Astrocyte (in vitro differentiated cells and primary cell): ENCODE measurements at regions not wholly inside any gene's neighbourhood (a gene's known extent, or its start where the extent isn't known, plus 50 kb on each side); places are given as distances from the start of the nearest gene placed in this dataset.

Experiments
- DNase-seq: peaks from one replicate; pipeline ENCODE4 v3.0.0-alpha.2; 2010; ENCODE audit warnings: low read depth
- FAIRE-seq: peaks from 2 replicates; lab custom pipeline; 2011; peaks lifted over from hg19 to GRCh38; lab: Jason Lieb, UNC
- H2AFZ ChIP-seq: 2 replicates; pipeline ENCODE4 v1.6.0; 2012; ENCODE audit warnings: low read depth, low read length, inconsistent platforms
- H3K27ac ChIP-seq: 2 replicates; pipeline ENCODE4 v1.5.1; 2011; ENCODE audit warnings: low read depth, low read length, inconsistent platforms
- H3K27me3 ChIP-seq: 2 replicates; pipeline ENCODE4 v1.6.0; 2011; ENCODE audit warnings: low read length, inconsistent platforms; ENCODE audit not compliant: insufficient read depth
- H3K36me3 ChIP-seq: 2 replicates; pipeline ENCODE4 v1.5.1; 2011; ENCODE audit warnings: low read length, inconsistent platforms; ENCODE audit not compliant: insufficient read depth
- H3K4me1 ChIP-seq: 2 replicates; pipeline ENCODE4 v1.5.1; 2011; ENCODE audit warnings: low read length, inconsistent platforms; ENCODE audit not compliant: insufficient read depth
- H3K4me2 ChIP-seq: 2 replicates; pipeline ENCODE4 v1.6.0; 2012; ENCODE audit warnings: low read length, inconsistent platforms
- H3K4me3 ChIP-seq: 2 replicates; pipeline ENCODE4 v1.5.1; 2011; ENCODE audit warnings: low read depth, mild to moderate bottlenecking, low read length, inconsistent platforms; ENCODE audit not compliant: insufficient read depth
- H3K79me2 ChIP-seq: 2 replicates; pipeline ENCODE4 v1.6.0; 2012; ENCODE audit warnings: mild to moderate bottlenecking, low read length, inconsistent platforms; ENCODE audit not compliant: insufficient read depth
- H3K9ac ChIP-seq: 2 replicates; pipeline ENCODE4 v1.6.0; 2012; ENCODE audit warnings: mild to moderate bottlenecking, low read length, inconsistent platforms
- H3K9me3 ChIP-seq: 2 replicates; pipeline ENCODE4 v1.5.1; 2012; ENCODE audit warnings: low read depth, mild to moderate bottlenecking, low read length, inconsistent platforms; ENCODE audit not compliant: insufficient read depth
- H4K20me1 ChIP-seq: 2 replicates; pipeline ENCODE4 v1.6.0; 2012; ENCODE audit warnings: low read length, inconsistent platforms; ENCODE audit not compliant: insufficient read depth
- H3K27ac Mint-ChIP-seq: one replicate; pipeline ENCODE4 v1.8.0; 2021; ENCODE audit warnings: mild to moderate bottlenecking, mixed read lengths; ENCODE audit not compliant: unreplicated experiment
- H3K27me3 Mint-ChIP-seq: one replicate; pipeline ENCODE4 v1.8.0; 2021; ENCODE audit warnings: low read depth, mixed read lengths; ENCODE audit not compliant: unreplicated experiment
- H3K36me3 Mint-ChIP-seq: one replicate; pipeline ENCODE4 v1.8.0; 2021; ENCODE audit warnings: low read depth, mixed read lengths; ENCODE audit not compliant: unreplicated experiment
- H3K4me1 Mint-ChIP-seq: one replicate; pipeline ENCODE4 v1.8.0; 2021; ENCODE audit warnings: low read depth, mixed read lengths; ENCODE audit not compliant: unreplicated experiment
- H3K4me3 Mint-ChIP-seq: one replicate; pipeline ENCODE4 v1.8.0; 2021; ENCODE audit warnings: mild to moderate bottlenecking, moderate library complexity, mixed read lengths; ENCODE audit not compliant: unreplicated experiment
- H3K9me3 Mint-ChIP-seq: one replicate; pipeline ENCODE4 v1.8.0; 2021; ENCODE audit warnings: mild to moderate bottlenecking, mixed read lengths; ENCODE audit not compliant: unreplicated experiment
- CTCF ChIP-seq: IDR thresholded peaks from 2 replicates; pipeline ENCODE4 v1.5.1; 2011; ENCODE audit warnings: low read depth, mild to moderate bottlenecking, inconsistent platforms, low read length, moderate library complexity; ENCODE audit not compliant: insufficient read depth
- EZH2 ChIP-seq: IDR thresholded peaks from 2 replicates; pipeline ENCODE4 v1.6.1; 2012; ENCODE audit warnings: mild to moderate bottlenecking, low read length, inconsistent platforms; ENCODE audit not compliant: insufficient read depth

DNA sequence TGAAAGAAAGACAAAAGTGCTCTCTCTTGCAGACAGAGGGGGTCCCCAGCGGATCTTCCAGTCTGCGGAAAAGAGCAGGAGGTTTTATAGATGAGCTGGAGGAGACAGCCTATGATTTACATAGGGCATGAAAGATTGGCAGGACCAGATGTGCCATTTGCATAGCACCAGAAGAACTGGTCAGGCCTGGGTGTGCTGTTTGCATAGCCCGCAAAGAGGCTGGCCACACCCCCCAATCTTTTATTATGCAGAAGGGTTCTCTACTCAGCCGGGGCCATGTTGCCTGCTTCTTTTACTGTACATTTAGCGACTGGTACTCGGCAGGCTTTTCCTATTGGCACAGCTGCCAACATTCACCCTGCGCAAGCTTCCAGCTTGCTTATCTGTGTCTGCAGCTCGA is 317.6 kb downstream of the GALR1 start:
- Mint-ChIP-seq H3K27ac (no peak overlapping the region), H3K9me3 (peaks cover 7% of the 10 kb centered on the region), H3K4me3 (no peak overlapping the region), H3K4me1 (no peaks in the 10 kb centered on the region), H3K36me3 (no peaks in the 10 kb centered on the region), H3K27me3 (peaks cover 5% of the 10 kb centered on the region)
- TF ChIP-seq EZH2 (no peak), CTCF (no peak)
- Histone ChIP-seq H3K27ac (no peak overlapping the region), H2AFZ (no peak overlapping the region), H3K4me1 (no peaks in the 10 kb centered on the region), H4K20me1 (no peaks in the 10 kb centered on the region), H3K9me3 (peaks cover 10% of the 10 kb centered on the region), H3K79me2 (no peaks in the 10 kb centered on the region), H3K27me3 (no peaks in the 10 kb centered on the region), H3K4me2 (no peak overlapping the region), H3K36me3 (no peaks in the 10 kb centered on the region), H3K9ac (no peak overlapping the region), H3K4me3 (no peak overlapping the region)
- no peak for FAIRE-seq
- DNase-seq = no peak

GRCh38 chr18:77571743-77572142 is 322.1 kb downstream of the GALR1 start:
- peaks cover 7% of the 10 kb centered on the region for H3K9me3 Mint-ChIP-seq

More at GRCh38 chr18:77571743-77572142, 322.1 kb downstream of the GALR1 start:
- no peaks in the 10 kb centered on the region for H3K36me3 Mint-ChIP-seq
- Histone ChIP-seq H3K36me3 (no peaks in the 10 kb centered on the region), H3K4me2 (no peak overlapping the region), H3K9ac (no peak overlapping the region), H3K79me2 (no peaks in the 10 kb centered on the region), H3K27ac (no peak overlapping the region), H3K4me3 (no peak overlapping the region), H3K9me3 (peaks cover 6% of the 10 kb centered on the region), H3K27me3 (no peaks in the 10 kb centered on the region), H3K4me1 (no peaks in the 10 kb centered on the region), H2AFZ (no peak overlapping the region), H4K20me1 (no peaks in the 10 kb centered on the region)
- TF ChIP-seq EZH2 (no peak), CTCF (no peak)
- H3K27me3 Mint-ChIP-seq = peaks cover 5% of the 10 kb centered on the region
- FAIRE-seq (no peak), DNase-seq (no peak)
- H3K4me3 Mint-ChIP-seq = no peak overlapping the region
- H3K27ac Mint-ChIP-seq = no peak overlapping the region
- no peaks in the 10 kb centered on the region for H3K4me1 Mint-ChIP-seq
